C4-2B (cell line): ENCODE measurements at regions not wholly inside any gene's neighbourhood (a gene's known extent, or its start where the extent isn't known, plus 50 kb on each side); places are given as distances from the start of the nearest gene placed in this dataset.

Source experiments
- CTCF ChIP-seq: fragments of 450-650 bp; conservative IDR thresholded peaks from 2 replicates; pipeline ENCODE4 v1.5.1; 2017; ENCODE audit warnings: mild to moderate bottlenecking
- ZFX ChIP-seq: fragments of 450-650 bp; IDR thresholded peaks from 2 replicates; pipeline ENCODE4 v1.6.1; 2017

GRCh38 chr3:44076221-44076829 is 165.4 kb upstream of the TOPAZ1 start:
- TF ChIP-seq CTCF (no peak), ZFX (no peak)
